ENCODE measurements at regions not wholly inside any gene's neighbourhood (a gene's known extent, or its start where the extent isn't known, plus 50 kb on each side); places are given as distances from the start of the nearest gene placed in this dataset.

DNA sequence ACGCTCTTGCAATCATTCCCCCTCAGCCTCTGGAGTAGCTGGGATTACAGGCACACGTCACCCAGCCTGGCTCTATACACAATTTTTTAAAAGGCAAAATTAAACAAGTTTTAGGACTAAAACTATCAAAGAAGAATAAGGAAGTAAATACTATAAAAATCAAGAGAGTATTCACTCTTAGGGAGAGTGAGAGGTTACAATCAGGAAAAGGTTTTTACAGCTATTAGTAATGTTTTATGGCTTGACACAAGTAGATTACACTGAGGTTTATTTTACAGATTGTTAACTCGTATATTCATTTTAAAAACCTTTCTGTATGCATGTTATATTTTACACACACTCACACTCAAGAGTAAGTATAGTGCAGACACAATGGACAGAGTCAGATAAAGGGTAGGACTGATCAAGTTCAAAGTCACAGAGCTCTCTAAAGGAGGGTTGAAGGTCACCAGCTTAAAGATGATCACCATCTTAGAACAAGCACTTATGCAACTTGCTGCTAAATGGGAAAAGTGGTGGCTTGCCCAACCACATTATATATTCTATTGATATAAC, 77.9 kb upstream of the MAN1A2 start:
- no peak overlapping the region for H3K27ac ChIP-seq (ENCODE audit: low read length)
- no peak overlapping the region for H3K4me3 ChIP-seq (ENCODE audit: low read depth in 2 of 2, low read length in 2 of 2)
- in situ Hi-C loops (cut with HindIII; ENCODE audit: low pct_unique_long_range_greater_than_20kb, low sequenced_read_pairs) = no loop called here
- no peaks in the 10 kb centered on the region for H3K4me1 ChIP-seq (ENCODE audit: control insufficient read depth, insufficient read depth, low read length)
- ATAC-seq = no peak
- no peaks in the 10 kb centered on the region for H3K9me3 ChIP-seq (ENCODE audit: control insufficient read depth, insufficient read depth, low read depth, low read length)
- TF ChIP-seq SIN3A (IDR thresholded peaks at IDR 0.05; ENCODE audit: borderline replicate concordance, insufficient read depth, low read depth, low read length) (no peak), TCF7L2 (IDR thresholded peaks at IDR 0.05; ENCODE audit: low read depth, low read length) (no peak), POLR2AphosphoS5 (IDR thresholded peaks at IDR 0.05; ENCODE audit: low read depth, low read length) (no peak)
- TF ChIP-seq, protein P1, sequence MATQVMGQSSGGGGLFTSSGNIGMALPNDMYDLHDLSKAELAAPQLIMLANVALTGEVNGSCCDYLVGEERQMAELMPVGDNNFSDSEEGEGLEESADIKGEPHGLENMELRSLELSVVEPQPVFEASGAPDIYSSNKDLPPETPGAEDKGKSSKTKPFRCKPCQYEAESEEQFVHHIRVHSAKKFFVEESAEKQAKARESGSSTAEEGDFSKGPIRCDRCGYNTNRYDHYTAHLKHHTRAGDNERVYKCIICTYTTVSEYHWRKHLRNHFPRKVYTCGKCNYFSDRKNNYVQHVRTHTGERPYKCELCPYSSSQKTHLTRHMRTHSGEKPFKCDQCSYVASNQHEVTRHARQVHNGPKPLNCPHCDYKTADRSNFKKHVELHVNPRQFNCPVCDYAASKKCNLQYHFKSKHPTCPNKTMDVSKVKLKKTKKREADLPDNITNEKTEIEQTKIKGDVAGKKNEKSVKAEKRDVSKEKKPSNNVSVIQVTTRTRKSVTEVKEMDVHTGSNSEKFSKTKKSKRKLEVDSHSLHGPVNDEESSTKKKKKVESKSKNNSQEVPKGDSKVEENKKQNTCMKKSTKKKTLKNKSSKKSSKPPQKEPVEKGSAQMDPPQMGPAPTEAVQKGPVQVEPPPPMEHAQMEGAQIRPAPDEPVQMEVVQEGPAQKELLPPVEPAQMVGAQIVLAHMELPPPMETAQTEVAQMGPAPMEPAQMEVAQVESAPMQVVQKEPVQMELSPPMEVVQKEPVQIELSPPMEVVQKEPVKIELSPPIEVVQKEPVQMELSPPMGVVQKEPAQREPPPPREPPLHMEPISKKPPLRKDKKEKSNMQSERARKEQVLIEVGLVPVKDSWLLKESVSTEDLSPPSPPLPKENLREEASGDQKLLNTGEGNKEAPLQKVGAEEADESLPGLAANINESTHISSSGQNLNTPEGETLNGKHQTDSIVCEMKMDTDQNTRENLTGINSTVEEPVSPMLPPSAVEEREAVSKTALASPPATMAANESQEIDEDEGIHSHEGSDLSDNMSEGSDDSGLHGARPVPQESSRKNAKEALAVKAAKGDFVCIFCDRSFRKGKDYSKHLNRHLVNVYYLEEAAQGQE (IDR thresholded peaks at IDR 0.05; ENCODE audit: insufficient read depth in 1 of 2, low read depth in 2 of 2, low read length in 1 of 2) = no peak
- TF ChIP-seq, protein P2, sequence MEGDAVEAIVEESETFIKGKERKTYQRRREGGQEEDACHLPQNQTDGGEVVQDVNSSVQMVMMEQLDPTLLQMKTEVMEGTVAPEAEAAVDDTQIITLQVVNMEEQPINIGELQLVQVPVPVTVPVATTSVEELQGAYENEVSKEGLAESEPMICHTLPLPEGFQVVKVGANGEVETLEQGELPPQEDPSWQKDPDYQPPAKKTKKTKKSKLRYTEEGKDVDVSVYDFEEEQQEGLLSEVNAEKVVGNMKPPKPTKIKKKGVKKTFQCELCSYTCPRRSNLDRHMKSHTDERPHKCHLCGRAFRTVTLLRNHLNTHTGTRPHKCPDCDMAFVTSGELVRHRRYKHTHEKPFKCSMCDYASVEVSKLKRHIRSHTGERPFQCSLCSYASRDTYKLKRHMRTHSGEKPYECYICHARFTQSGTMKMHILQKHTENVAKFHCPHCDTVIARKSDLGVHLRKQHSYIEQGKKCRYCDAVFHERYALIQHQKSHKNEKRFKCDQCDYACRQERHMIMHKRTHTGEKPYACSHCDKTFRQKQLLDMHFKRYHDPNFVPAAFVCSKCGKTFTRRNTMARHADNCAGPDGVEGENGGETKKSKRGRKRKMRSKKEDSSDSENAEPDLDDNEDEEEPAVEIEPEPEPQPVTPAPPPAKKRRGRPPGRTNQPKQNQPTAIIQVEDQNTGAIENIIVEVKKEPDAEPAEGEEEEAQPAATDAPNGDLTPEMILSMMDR (IDR thresholded peaks at IDR 0.05) = no peak
- no peaks in the 10 kb centered on the region for H3K27me3 ChIP-seq (ENCODE audit: control insufficient read depth, insufficient read depth, low read length)
- no peaks in the 10 kb centered on the region for H3K36me3 ChIP-seq (ENCODE audit: control insufficient read depth, insufficient read depth, low read length)
- CTCF ChIA-PET = no interaction called here
- DNase-seq (ENCODE audit: low read depth, low spot score) = no peak
- intact Hi-C loops (cut with micrococcal nuclease; ENCODE audit: unreplicated experiment) = no loop called here
- BruUV-seq (replicated peaks) = no TSS peak
- POLR2A ChIA-PET = no interaction called here

DNA sequence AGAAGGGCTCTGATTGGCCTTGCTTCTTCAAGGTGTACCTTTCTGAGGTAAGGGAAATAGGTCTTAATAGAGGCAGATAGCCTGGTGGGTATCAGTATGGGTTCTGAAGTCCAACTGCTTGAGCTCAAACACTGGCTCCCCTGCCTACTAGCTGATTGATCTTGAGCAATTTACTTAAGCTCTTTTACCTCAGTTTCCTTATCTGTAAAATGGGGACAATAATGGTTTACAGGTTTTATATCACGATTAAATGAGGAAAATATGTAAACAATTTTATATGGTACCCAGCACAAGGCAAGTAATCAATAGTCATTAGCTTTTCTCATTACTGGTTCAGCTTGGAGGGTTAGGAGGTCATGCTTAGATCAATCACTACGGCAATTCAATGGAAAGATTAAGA, 75.8 kb upstream of the VTCN1 start:
- TF ChIP-seq SIN3A (IDR thresholded peaks at IDR 0.05; ENCODE audit: borderline replicate concordance, insufficient read depth, low read depth, low read length) (no peak), POLR2AphosphoS5 (IDR thresholded peaks at IDR 0.05; ENCODE audit: low read depth, low read length) (no peak), TCF7L2 (IDR thresholded peaks at IDR 0.05; ENCODE audit: low read depth, low read length) (no peak)
- TF ChIP-seq, protein P2 (IDR thresholded peaks at IDR 0.05) = no peak
- TF ChIP-seq, protein P1 (IDR thresholded peaks at IDR 0.05; ENCODE audit: insufficient read depth in 1 of 2, low read depth in 2 of 2, low read length in 1 of 2) = no peak
- Histone ChIP-seq H3K27me3 (ENCODE audit: control insufficient read depth, insufficient read depth, low read length) (no peaks in the 10 kb centered on the region), H3K4me3 (ENCODE audit: low read depth in 2 of 2, low read length in 2 of 2) (no peak overlapping the region), H3K36me3 (ENCODE audit: control insufficient read depth, insufficient read depth, low read length) (no peaks in the 10 kb centered on the region), H3K4me1 (ENCODE audit: control insufficient read depth, insufficient read depth, low read length) (no peaks in the 10 kb centered on the region), H3K27ac (ENCODE audit: low read length) (no peak overlapping the region), H3K9me3 (ENCODE audit: control insufficient read depth, insufficient read depth, low read depth, low read length) (no peaks in the 10 kb centered on the region)
- CTCF ChIA-PET = no interaction called here
- BruUV-seq (replicated peaks) = no TSS peak
- in situ Hi-C loops (cut with HindIII; ENCODE audit: low pct_unique_long_range_greater_than_20kb, low sequenced_read_pairs) (no loop called here), intact Hi-C loops (cut with micrococcal nuclease; ENCODE audit: unreplicated experiment) (no loop called here)
- POLR2A ChIA-PET = no interaction called here
- no peak for DNase-seq (ENCODE audit: low read depth, low spot score)
- ATAC-seq = no peak
